A673 (cell line): ENCODE measurements at regions not wholly inside any gene's neighbourhood (a gene's known extent, or its start where the extent isn't known, plus 50 kb on each side); places are given as distances from the start of the nearest gene placed in this dataset.

Experiments used
- EZH2 ChIP-seq: fragments of 200-600 bp; sonication (generic); IDR thresholded peaks from 2 replicates; pipeline ENCODE4 v1.6.1; 2017; ENCODE audit warnings: borderline replicate concordance, low read depth, mild to moderate bottlenecking, mixed read lengths, antibody characterized with exemption, low read length; ENCODE audit not compliant: poor library complexity, severe bottlenecking
- TF ChIP-seq, protein P1 (sequence below): fragments of 300-800, 200-600 bp; sonication (generic); conservative IDR thresholded peaks from 2 replicates; pipeline ENCODE4 v1.5.1; 2017; ENCODE audit warnings: low read depth, mild to moderate bottlenecking, antibody characterized with exemption, low read length, moderate library complexity, mixed read lengths

DNA sequence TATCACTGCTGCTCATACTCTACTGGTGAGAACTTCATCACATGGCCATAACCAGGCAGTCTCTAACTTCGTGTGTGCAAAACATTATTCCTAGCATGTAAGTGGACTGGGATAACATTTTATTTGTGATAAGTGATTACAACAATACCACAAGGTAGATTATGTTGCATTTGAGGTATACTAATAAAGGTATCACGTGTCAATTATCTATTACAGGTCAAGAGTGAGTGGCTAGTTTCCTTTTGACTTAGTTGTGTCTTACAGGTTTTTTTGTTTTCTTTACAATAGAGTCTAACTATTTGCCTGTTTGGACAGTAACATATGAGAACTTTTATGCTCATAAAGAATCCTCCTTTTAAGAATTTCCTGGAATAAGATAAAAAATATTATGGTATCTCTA, 67.2 kb upstream of the DSC1 start:
- TF ChIP-seq, protein P1, sequence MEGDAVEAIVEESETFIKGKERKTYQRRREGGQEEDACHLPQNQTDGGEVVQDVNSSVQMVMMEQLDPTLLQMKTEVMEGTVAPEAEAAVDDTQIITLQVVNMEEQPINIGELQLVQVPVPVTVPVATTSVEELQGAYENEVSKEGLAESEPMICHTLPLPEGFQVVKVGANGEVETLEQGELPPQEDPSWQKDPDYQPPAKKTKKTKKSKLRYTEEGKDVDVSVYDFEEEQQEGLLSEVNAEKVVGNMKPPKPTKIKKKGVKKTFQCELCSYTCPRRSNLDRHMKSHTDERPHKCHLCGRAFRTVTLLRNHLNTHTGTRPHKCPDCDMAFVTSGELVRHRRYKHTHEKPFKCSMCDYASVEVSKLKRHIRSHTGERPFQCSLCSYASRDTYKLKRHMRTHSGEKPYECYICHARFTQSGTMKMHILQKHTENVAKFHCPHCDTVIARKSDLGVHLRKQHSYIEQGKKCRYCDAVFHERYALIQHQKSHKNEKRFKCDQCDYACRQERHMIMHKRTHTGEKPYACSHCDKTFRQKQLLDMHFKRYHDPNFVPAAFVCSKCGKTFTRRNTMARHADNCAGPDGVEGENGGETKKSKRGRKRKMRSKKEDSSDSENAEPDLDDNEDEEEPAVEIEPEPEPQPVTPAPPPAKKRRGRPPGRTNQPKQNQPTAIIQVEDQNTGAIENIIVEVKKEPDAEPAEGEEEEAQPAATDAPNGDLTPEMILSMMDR = no peak
- no peak for TF ChIP-seq EZH2
